HepG2 (cell line): ENCODE measurements at regions not wholly inside any gene's neighbourhood (a gene's known extent, or its start where the extent isn't known, plus 50 kb on each side); places are given as distances from the start of the nearest gene placed in this dataset.
A peak's percentile ranks its signal among the peaks of the same experiment; 100 is the strongest.

ENCODE experiments used
- ATAC-seq: fragments of 200-7000 bp; cut with Tn5 transposase; 3 replicates; pipeline ENCODE4 v1.9.1; 2020; ENCODE audit warnings: mild to moderate bottlenecking, moderate library complexity
- BruUV-seq: library from RNA; stranded (reverse); fragments of 400-500 nt; replicated peaks from 2 replicates; lab custom pipeline; 2021; lab: Mats Ljungman, UMichigan
- CTCF ChIA-PET: fragments of 300-600 bp; formaldehyde crosslinking; extraction: SDS; loops from one replicate; lab custom pipeline; 2021; ENCODE audit warnings: low total read pairs, inconsistent platforms, low intra/inter-chr PET ratio; lab: Yijun Ruan, JAX
- POLR2A ChIA-PET: fragments of 350-600 bp; sonication (Branson Sonifier 250); formaldehyde crosslinking; loops from one replicate; lab custom pipeline; 2020; ENCODE audit warnings: antibody characterized with exemption, inconsistent platforms; lab: Yijun Ruan, JAX
- DNase-seq: peaks from one replicate; pipeline ENCODE4 v3.0.0-alpha.2; 2015; ENCODE audit warnings: low spot score
- FAIRE-seq: peaks from 3 replicates; lab custom pipeline; 2011; peaks lifted over from hg19 to GRCh38; lab: Jason Lieb, UNC
- H2AFZ ChIP-seq: one replicate; pipeline ENCODE4 v1.6.1; 2011; ENCODE audit warnings: low read length, inconsistent platforms
- H3K27ac ChIP-seq: fragments of 300-600 bp; 3 replicates; pipeline ENCODE4 v1.8.0; 2011; ENCODE audit warnings: mixed run types, mild to moderate bottlenecking, mixed read lengths, low read length, inconsistent platforms; ENCODE audit not compliant: insufficient read depth; ENCODE audit errors: extremely low read length
- H3K27me3 ChIP-seq, 2 experiments: fragments of 200-600 bp in 1 of 2; 2 replicates in 1 of 2; 3 replicates in 1 of 2; pipeline versions ENCODE4 v1.6.0 to v1.8.0; 2011; ENCODE audit warnings: low read length in 2 of 2, mild to moderate bottlenecking in 2 of 2, moderate library complexity in 2 of 2, inconsistent platforms in 1 of 2; ENCODE audit not compliant: insufficient read depth in 2 of 2, control insufficient read depth in 1 of 2
- H3K36me3 ChIP-seq, 2 experiments: fragments of 200-600 bp in 1 of 2; replicated peaks in 1 of 2; 2 replicates in 1 of 2; 3 replicates in 1 of 2; pipeline versions ENCODE4 v1.5.1 to v1.8.0; 2011; ENCODE audit warnings: low read length in 2 of 2, inconsistent platforms in 1 of 2; ENCODE audit not compliant: insufficient read depth in 2 of 2, control insufficient read depth in 1 of 2
- H3K4me1 ChIP-seq: 2 replicates; pipeline ENCODE4 v1.5.1; 2012; ENCODE audit warnings: low read length, inconsistent platforms; ENCODE audit not compliant: insufficient read depth
- H3K4me2 ChIP-seq: 2 replicates; pipeline ENCODE4 v1.6.0; 2011; ENCODE audit warnings: low read depth, low read length, inconsistent platforms
- H3K4me3 ChIP-seq, 3 experiments: fragments of 200-600 bp in 1 of 3; sonication (generic), shearing (Covaris generic) in 1 of 3; replicated peaks in 1 of 3; 2 replicates each; pipeline ENCODE4 v1.5.1; 2011 to 2016; ENCODE audit warnings: low read length in 3 of 3, inconsistent platforms in 2 of 3, low read depth in 2 of 3, mild to moderate bottlenecking in 2 of 3, control low read depth in 1 of 3, mixed read lengths in 1 of 3; ENCODE audit not compliant: insufficient read depth in 1 of 3
- H3K79me2 ChIP-seq: one replicate; pipeline ENCODE4 v1.6.1; 2011; ENCODE audit warnings: low read length, inconsistent platforms; ENCODE audit not compliant: insufficient read depth
- H3K9ac ChIP-seq: 2 replicates; pipeline ENCODE4 v1.6.0; 2011; ENCODE audit warnings: mild to moderate bottlenecking, low read depth, low read length, inconsistent platforms; ENCODE audit not compliant: insufficient read depth
- H3K9me3 ChIP-seq: 2 replicates; pipeline ENCODE4 v1.5.1; 2012; ENCODE audit warnings: mild to moderate bottlenecking, low read length
- H4K20me1 ChIP-seq: 2 replicates; pipeline ENCODE4 v1.6.0; 2011; ENCODE audit warnings: inconsistent platforms, mild to moderate bottlenecking, low read length, moderate library complexity; ENCODE audit not compliant: insufficient read depth
- FOXP1 ChIP-seq, 2 experiments: fragments of 450-650 bp in 1 of 2; IDR thresholded peaks; 2 replicates each; pipeline ENCODE4 v1.6.1; 2017 to 2018; ENCODE audit warnings: antibody characterized with exemption in 1 of 2
- IKZF4 ChIP-seq: sonication (generic); formaldehyde crosslinking; IDR thresholded peaks from 2 replicates; pipeline ENCODE4 v1.5.1; 2020; ENCODE audit warnings: borderline replicate concordance, mild to moderate bottlenecking, low read depth, missing genetic modification reagents; ENCODE audit errors: not compliant biosample characterization
- KMT2B ChIP-seq: IDR thresholded peaks from 2 replicates; pipeline ENCODE4 v1.6.1; 2016; ENCODE audit warnings: missing genetic modification reagents, missing compliant biosample characterization
- SIN3A ChIP-seq: IDR thresholded peaks from 2 replicates; pipeline ENCODE4 v1.6.1; 2011; ENCODE audit warnings: low read depth, mild to moderate bottlenecking, control low read depth, low read length, borderline replicate concordance
- ZBTB10 ChIP-seq: sonication (generic); formaldehyde crosslinking; IDR thresholded peaks from 2 replicates; pipeline ENCODE4 v1.4.0; 2020; ENCODE audit warnings: missing genetic modification reagents, borderline replicate concordance
- ZBTB49 ChIP-seq: sonication (generic); formaldehyde crosslinking; IDR thresholded peaks from 2 replicates; pipeline ENCODE4 v1.4.0; 2020; ENCODE audit warnings: missing genetic modification reagents, borderline replicate concordance
- ZFAT ChIP-seq: sonication (generic); formaldehyde crosslinking; conservative IDR thresholded peaks from 2 replicates; pipeline ENCODE4 v1.8.1; 2023; ENCODE audit warnings: missing genetic modification reagents, inconsistent platforms
- ZNF564 ChIP-seq: sonication (generic); formaldehyde crosslinking; IDR thresholded peaks from 2 replicates; pipeline ENCODE4 v1.8.1; 2023; ENCODE audit warnings: mild to moderate bottlenecking, missing genetic modification reagents
- ZNF605 ChIP-seq: sonication (generic); formaldehyde crosslinking; IDR thresholded peaks from 2 replicates; pipeline ENCODE4 v1.8.0; 2022; ENCODE audit warnings: mild to moderate bottlenecking, missing genetic modification reagents
- ZSCAN29 ChIP-seq: sonication (generic); formaldehyde crosslinking; conservative IDR thresholded peaks from 2 replicates; pipeline ENCODE4 v1.4.0; 2020; ENCODE audit warnings: mild to moderate bottlenecking, missing genetic modification reagents
- WGBS: methylation state at CpG from one replicate; pipeline ENCODE4 v1.1.6; 2017; ENCODE audit warnings: low lambda C conversion rate; 5-methylcytosine and 5-hydroxymethylcytosine counted together
- in situ Hi-C: cut with HindIII; loops from 2 replicates; pipeline ENCODE4 v1.10.0; 2017; ENCODE audit warnings: low pct_unique_long_range_greater_than_20kb; ENCODE audit not compliant: extremely low pct_ligation_motif_present
- intact Hi-C: fragments of 100-400 bp; cut with micrococcal nuclease; formaldehyde crosslinking; loops from one replicate; pipeline ENCODE4 v1.10.0; 2022; ENCODE audit not compliant: unreplicated experiment

GRCh38 chr5:142242272-142242671 lies 82.5 kb downstream of the SPRY4 start:
- POLR2A ChIA-PET = no interaction called here
- in situ Hi-C loops = no loop called here
- no peaks in the 10 kb centered on the region for H3K9me3 ChIP-seq
- H2AFZ ChIP-seq = no peak overlapping the region
- H3K79me2 ChIP-seq = no peaks in the 10 kb centered on the region
- peaks cover 0 to 6% of the 10 kb centered on the region in 2 experiments; a peak in 1 of 5 replicates for H3K27me3 ChIP-seq
- peaks cover 12% of the 10 kb centered on the region for H3K4me1 ChIP-seq
- H3K27ac ChIP-seq = no peak overlapping the region
- 14% methylated on average over 3 of the region's 3 CpGs for whole genome bisulfite sequencing
- ATAC-seq (no peak), DNase-seq (no peak), FAIRE-seq (no peak)
- no peak overlapping the region for H3K4me2 ChIP-seq
- H3K36me3 ChIP-seq = no peaks in the 10 kb centered on the region
- CTCF ChIA-PET = no interaction called here
- no peaks in the 10 kb centered on the region for H4K20me1 ChIP-seq
- no peak overlapping the region for H3K9ac ChIP-seq
- intact Hi-C loops = no loop called here
- TF ChIP-seq ZBTB10 (no peak), ZNF564 (CRISPR knock-in tag) (peak; percentile 97)
- no TSS peak for BruUV-seq
- no peak overlapping the region for H3K4me3 ChIP-seq

- H3K4me2 ChIP-seq = no peak overlapping the region
- FAIRE-seq = no peak
- intact Hi-C loops = no loop called here
Measured at GRCh38 chr5:142239394-142240159, 85.2 kb downstream of the SPRY4 start.

More at GRCh38 chr5:142239394-142240159, 85.2 kb downstream of the SPRY4 start:
- in situ Hi-C loops = no loop called here
- POLR2A ChIA-PET = no interaction called here
- BruUV-seq = no TSS peak
- CTCF ChIA-PET = no interaction called here
- H3K4me1 ChIP-seq = no peaks in the 10 kb centered on the region
- ATAC-seq = no peak
- TF ChIP-seq ZNF605 (CRISPR knock-in tag) (no peak), KMT2B (CRISPR knock-in tag) (no peak), ZFAT (CRISPR knock-in tag) (no peak), IKZF4 (CRISPR knock-in tag) (no peak), SIN3A (no peak), ZBTB49 (CRISPR knock-in tag) (no peak), FOXP1 (IDR thresholded peaks at IDR 0.05) (no peak), FOXP1 (CRISPR knock-in tag; IDR thresholded peaks at IDR 0.05) (no peak), ZSCAN29 (CRISPR knock-in tag) (no peak)
- TF ChIP-seq, all 625 proteins: peak for 0
- Histone ChIP-seq H3K36me3 (no peaks in the 10 kb centered on the region), H3K27me3 (peaks cover 0 to 24% of the 10 kb centered on the region in 2 experiments; a peak in 2 of 5 replicates), H3K9ac (no peak overlapping the region), H3K4me3 (no peak overlapping the region), H2AFZ (no peak overlapping the region), H3K27ac (no peak overlapping the region), H3K79me2 (no peaks in the 10 kb centered on the region), H3K9me3 (no peaks in the 10 kb centered on the region), H4K20me1 (no peaks in the 10 kb centered on the region)
- WGBS = 48% methylated on average over 4 of the region's 4 CpGs
- DNase-seq = no peak
